GM23338 (cell line): ENCODE measurements at regions not wholly inside any gene's neighbourhood (a gene's known extent, or its start where the extent isn't known, plus 50 kb on each side); places are given as distances from the start of the nearest gene placed in this dataset.

Source experiments
- CREB1 ChIP-seq: fragments of 250-450 bp; sonication (Bioruptor Pico); IDR thresholded peaks from 2 replicates; pipeline ENCODE4 v1.5.0; 2020; ENCODE audit warnings: low read depth, mild to moderate bottlenecking, moderate library complexity
- EZH2phosphoT487 ChIP-seq: fragments of 200-600 bp; sonication (generic); IDR thresholded peaks from one replicate; pipeline ENCODE4 v1.8.1; 2018; ENCODE audit warnings: antibody characterized with exemption; ENCODE audit not compliant: unreplicated experiment
- JUNB ChIP-seq: IDR thresholded peaks from one replicate; pipeline ENCODE4 v1.6.1; 2016; ENCODE audit warnings: antibody characterized with exemption; ENCODE audit not compliant: unreplicated experiment
- POLR2AphosphoS5 ChIP-seq: IDR thresholded peaks from 2 replicates; pipeline ENCODE4 v1.6.1; 2016; ENCODE audit warnings: antibody characterized with exemption, low read depth
- STAT1 ChIP-seq: IDR thresholded peaks from one replicate; pipeline ENCODE4 v1.6.1; 2016; ENCODE audit warnings: antibody characterized with exemption; ENCODE audit not compliant: unreplicated experiment
- ZNF114 ChIP-seq: fragments of 250-450 bp; sonication (Bioruptor Pico); IDR thresholded peaks from 2 replicates; pipeline ENCODE4 v1.5.0; 2020; ENCODE audit warnings: mild to moderate bottlenecking, moderate library complexity
- ZNF331 ChIP-seq: fragments of 250-450 bp; sonication (Bioruptor Pico); IDR thresholded peaks from 2 replicates; pipeline ENCODE4 v1.5.0; 2020; ENCODE audit warnings: low read depth, mild to moderate bottlenecking, moderate library complexity
- TF ChIP-seq, protein P1 (sequence below): fragments of 250-450 bp; sonication (Bioruptor Pico); IDR thresholded peaks from 2 replicates; pipeline ENCODE4 v1.5.0; 2020; ENCODE audit warnings: mild to moderate bottlenecking, moderate library complexity
- TF ChIP-seq, protein P2 (sequence below): IDR thresholded peaks from one replicate; pipeline ENCODE4 v1.6.1; 2018; ENCODE audit warnings: antibody characterized with exemption; ENCODE audit not compliant: unreplicated experiment
- TF ChIP-seq, protein P3 (sequence below), 2 experiments: fragments of 200-600 bp in 1 of 2; sonication (generic) in 1 of 2; conservative IDR thresholded peaks; 2 replicates each; pipeline versions ENCODE4 v1.5.1 to v1.6.1; 2016 to 2017; ENCODE audit warnings: antibody characterized with exemption in 2 of 2, low read depth in 2 of 2, mild to moderate bottlenecking in 2 of 2, moderate library complexity in 1 of 2

DNA sequence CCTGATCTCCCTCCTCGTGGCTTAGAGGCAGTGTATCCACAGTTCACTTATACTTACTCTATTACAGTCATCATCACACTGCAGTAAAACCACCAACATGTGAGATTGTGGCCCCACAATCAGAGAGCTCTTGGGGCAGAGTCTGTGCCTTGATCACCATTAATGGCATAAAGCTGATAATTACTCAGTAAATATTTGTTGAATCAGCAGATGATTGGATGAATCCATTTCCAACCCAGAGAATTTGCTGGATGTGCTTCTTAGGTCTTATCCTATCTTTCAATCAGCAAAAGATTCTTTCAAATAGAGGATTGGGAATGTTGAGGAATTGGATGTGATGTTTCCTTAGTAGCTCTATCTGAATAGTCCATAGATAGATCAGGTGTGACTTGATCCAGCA lies 88.8 kb upstream of the PITX1 start (continued):
- TF ChIP-seq, protein P1, sequence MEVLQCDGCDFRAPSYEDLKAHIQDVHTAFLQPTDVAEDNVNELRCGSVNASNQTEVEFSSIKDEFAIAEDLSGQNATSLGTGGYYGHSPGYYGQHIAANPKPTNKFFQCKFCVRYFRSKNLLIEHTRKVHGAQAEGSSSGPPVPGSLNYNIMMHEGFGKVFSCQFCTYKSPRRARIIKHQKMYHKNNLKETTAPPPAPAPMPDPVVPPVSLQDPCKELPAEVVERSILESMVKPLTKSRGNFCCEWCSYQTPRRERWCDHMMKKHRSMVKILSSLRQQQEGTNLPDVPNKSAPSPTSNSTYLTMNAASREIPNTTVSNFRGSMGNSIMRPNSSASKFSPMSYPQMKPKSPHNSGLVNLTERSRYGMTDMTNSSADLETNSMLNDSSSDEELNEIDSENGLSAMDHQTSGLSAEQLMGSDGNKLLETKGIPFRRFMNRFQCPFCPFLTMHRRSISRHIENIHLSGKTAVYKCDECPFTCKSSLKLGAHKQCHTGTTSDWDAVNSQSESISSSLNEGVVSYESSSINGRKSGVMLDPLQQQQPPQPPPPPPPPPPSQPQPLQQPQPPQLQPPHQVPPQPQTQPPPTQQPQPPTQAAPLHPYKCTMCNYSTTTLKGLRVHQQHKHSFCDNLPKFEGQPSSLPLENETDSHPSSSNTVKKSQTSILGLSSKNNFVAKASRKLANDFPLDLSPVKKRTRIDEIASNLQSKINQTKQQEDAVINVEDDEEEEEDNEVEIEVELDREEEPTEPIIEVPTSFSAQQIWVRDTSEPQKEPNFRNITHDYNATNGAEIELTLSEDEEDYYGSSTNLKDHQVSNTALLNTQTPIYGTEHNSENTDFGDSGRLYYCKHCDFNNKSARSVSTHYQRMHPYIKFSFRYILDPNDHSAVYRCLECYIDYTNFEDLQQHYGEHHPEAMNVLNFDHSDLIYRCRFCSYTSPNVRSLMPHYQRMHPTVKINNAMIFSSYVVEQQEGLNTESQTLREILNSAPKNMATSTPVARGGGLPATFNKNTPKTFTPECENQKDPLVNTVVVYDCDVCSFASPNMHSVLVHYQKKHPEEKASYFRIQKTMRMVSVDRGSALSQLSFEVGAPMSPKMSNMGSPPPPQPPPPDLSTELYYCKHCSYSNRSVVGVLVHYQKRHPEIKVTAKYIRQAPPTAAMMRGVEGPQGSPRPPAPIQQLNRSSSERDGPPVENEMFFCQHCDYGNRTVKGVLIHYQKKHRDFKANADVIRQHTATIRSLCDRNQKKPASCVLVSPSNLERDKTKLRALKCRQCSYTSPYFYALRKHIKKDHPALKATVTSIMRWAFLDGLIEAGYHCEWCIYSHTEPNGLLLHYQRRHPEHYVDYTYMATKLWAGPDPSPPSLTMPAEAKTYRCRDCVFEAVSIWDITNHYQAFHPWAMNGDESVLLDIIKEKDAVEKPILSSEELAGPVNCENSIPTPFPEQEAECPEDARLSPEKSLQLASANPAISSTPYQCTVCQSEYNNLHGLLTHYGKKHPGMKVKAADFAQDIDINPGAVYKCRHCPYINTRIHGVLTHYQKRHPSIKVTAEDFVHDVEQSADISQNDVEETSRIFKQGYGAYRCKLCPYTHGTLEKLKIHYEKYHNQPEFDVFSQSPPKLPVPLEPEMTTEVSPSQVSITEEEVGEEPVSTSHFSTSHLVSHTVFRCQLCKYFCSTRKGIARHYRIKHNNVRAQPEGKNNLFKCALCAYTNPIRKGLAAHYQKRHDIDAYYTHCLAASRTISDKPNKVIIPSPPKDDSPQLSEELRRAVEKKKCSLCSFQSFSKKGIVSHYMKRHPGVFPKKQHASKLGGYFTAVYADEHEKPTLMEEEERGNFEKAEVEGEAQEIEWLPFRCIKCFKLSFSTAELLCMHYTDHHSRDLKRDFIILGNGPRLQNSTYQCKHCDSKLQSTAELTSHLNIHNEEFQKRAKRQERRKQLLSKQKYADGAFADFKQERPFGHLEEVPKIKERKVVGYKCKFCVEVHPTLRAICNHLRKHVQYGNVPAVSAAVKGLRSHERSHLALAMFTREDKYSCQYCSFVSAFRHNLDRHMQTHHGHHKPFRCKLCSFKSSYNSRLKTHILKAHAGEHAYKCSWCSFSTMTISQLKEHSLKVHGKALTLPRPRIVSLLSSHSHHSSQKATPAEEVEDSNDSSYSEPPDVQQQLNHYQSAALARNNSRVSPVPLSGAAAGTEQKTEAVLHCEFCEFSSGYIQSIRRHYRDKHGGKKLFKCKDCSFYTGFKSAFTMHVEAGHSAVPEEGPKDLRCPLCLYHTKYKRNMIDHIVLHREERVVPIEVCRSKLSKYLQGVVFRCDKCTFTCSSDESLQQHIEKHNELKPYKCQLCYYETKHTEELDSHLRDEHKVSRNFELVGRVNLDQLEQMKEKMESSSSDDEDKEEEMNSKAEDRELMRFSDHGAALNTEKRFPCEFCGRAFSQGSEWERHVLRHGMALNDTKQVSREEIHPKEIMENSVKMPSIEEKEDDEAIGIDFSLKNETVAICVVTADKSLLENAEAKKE: no peak
- no peak for TF ChIP-seq POLR2AphosphoS5
- TF ChIP-seq STAT1: no peak
- TF ChIP-seq, protein P2, sequence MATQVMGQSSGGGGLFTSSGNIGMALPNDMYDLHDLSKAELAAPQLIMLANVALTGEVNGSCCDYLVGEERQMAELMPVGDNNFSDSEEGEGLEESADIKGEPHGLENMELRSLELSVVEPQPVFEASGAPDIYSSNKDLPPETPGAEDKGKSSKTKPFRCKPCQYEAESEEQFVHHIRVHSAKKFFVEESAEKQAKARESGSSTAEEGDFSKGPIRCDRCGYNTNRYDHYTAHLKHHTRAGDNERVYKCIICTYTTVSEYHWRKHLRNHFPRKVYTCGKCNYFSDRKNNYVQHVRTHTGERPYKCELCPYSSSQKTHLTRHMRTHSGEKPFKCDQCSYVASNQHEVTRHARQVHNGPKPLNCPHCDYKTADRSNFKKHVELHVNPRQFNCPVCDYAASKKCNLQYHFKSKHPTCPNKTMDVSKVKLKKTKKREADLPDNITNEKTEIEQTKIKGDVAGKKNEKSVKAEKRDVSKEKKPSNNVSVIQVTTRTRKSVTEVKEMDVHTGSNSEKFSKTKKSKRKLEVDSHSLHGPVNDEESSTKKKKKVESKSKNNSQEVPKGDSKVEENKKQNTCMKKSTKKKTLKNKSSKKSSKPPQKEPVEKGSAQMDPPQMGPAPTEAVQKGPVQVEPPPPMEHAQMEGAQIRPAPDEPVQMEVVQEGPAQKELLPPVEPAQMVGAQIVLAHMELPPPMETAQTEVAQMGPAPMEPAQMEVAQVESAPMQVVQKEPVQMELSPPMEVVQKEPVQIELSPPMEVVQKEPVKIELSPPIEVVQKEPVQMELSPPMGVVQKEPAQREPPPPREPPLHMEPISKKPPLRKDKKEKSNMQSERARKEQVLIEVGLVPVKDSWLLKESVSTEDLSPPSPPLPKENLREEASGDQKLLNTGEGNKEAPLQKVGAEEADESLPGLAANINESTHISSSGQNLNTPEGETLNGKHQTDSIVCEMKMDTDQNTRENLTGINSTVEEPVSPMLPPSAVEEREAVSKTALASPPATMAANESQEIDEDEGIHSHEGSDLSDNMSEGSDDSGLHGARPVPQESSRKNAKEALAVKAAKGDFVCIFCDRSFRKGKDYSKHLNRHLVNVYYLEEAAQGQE: no peak
- no peak for TF ChIP-seq EZH2phosphoT487
- no peak for TF ChIP-seq CREB1
- no peak for TF ChIP-seq JUNB
- TF ChIP-seq, protein P3, sequence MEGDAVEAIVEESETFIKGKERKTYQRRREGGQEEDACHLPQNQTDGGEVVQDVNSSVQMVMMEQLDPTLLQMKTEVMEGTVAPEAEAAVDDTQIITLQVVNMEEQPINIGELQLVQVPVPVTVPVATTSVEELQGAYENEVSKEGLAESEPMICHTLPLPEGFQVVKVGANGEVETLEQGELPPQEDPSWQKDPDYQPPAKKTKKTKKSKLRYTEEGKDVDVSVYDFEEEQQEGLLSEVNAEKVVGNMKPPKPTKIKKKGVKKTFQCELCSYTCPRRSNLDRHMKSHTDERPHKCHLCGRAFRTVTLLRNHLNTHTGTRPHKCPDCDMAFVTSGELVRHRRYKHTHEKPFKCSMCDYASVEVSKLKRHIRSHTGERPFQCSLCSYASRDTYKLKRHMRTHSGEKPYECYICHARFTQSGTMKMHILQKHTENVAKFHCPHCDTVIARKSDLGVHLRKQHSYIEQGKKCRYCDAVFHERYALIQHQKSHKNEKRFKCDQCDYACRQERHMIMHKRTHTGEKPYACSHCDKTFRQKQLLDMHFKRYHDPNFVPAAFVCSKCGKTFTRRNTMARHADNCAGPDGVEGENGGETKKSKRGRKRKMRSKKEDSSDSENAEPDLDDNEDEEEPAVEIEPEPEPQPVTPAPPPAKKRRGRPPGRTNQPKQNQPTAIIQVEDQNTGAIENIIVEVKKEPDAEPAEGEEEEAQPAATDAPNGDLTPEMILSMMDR (conservative IDR thresholded peaks at IDR 0.05; ENCODE audit: low read depth in 2 of 2): no peak
- TF ChIP-seq ZNF114 (CRISPR knock-in tag): no peak
- no peak for TF ChIP-seq ZNF331 (CRISPR knock-in tag)
